ENCODE measurements at regions not wholly inside any gene's neighbourhood (a gene's known extent, or its start where the extent isn't known, plus 50 kb on each side); places are given as distances from the start of the nearest gene placed in this dataset.

DNA sequence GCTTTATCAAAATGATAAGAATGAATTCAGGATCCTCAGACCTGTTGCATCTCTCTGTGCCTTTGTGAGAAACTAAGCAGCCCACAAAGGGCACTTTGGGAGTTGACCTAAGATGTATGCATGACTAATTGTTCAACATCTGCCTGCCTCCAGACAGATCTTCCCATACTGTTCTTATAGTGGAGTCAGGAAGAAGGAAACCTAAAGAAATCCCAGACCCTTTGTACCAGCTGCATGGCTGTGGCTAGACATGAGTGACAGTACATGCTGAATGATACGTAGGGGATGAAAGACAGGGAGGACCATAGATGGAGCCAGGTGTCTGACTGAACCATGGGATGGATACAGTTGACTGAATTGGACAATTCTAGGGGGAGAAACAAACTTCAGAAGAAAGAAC, 148.7 kb upstream of the PCGF5 start:
- 45 to 97% methylated on average over 1 of the region's 1 CpG for WGBS, 2 donors
- no peaks in the 10 kb centered on the region for H3K9me3 ChIP-seq
- no peak overlapping the region for H3K4me3 ChIP-seq
- no peaks in the 10 kb centered on the region for H3K36me3 ChIP-seq
- no peaks in the 10 kb centered on the region for H3K27me3 ChIP-seq
- no peak for DNase-seq (ENCODE audit: low spot score in 2 of 2)
- no peak for TF ChIP-seq POLR2A (IDR thresholded peaks at IDR 0.05)
- TF ChIP-seq, protein P1, sequence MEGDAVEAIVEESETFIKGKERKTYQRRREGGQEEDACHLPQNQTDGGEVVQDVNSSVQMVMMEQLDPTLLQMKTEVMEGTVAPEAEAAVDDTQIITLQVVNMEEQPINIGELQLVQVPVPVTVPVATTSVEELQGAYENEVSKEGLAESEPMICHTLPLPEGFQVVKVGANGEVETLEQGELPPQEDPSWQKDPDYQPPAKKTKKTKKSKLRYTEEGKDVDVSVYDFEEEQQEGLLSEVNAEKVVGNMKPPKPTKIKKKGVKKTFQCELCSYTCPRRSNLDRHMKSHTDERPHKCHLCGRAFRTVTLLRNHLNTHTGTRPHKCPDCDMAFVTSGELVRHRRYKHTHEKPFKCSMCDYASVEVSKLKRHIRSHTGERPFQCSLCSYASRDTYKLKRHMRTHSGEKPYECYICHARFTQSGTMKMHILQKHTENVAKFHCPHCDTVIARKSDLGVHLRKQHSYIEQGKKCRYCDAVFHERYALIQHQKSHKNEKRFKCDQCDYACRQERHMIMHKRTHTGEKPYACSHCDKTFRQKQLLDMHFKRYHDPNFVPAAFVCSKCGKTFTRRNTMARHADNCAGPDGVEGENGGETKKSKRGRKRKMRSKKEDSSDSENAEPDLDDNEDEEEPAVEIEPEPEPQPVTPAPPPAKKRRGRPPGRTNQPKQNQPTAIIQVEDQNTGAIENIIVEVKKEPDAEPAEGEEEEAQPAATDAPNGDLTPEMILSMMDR (IDR thresholded peaks at IDR 0.05) = no peak
- TF ChIP-seq EP300 (IDR thresholded peaks at IDR 0.05) = no peak
- H3K4me1 ChIP-seq = peaks cover 0 to 1% (median 0%) of the 10 kb centered on the region in 4 donors
- H3K27ac ChIP-seq = no peak overlapping the region

DNA sequence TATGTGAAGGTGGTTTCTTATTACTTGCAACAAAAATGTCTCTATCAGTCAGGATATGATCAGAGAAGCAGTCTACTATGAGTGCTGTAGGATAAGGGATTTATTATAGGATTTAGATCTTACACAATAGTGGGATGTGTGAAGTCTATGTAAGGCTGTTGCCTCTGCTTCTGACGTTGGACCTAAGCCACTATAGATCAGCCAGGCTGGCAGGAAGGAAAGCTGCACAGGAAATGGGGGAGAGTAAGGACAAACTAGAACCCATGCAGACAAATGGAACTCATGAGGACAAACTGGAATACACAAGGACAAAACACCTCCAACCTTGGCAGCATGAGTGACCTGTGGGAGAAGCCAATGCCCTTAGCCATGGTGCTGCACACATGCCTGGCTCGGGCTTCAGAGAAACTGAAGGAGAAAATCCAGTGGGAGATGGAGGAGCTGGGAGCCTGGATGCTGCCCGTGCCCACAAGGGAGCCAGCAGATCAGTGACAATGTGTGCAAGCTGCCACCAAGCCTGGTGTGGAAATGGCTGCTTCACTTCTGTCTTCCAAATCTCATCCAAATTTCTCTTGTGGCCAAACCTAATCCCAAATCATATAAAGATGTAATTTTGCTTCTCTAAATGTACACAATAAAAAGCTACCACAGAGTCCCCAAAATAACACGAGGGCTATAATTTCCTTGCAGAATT, 147.0 kb upstream of the PCGF5 start:
- no peaks in the 10 kb centered on the region for H3K9me3 ChIP-seq
- peaks cover 0 to 14% (median 3%) of the 10 kb centered on the region in 4 donors for H3K4me1 ChIP-seq
- H3K27ac ChIP-seq = no peak overlapping the region
- no peaks in the 10 kb centered on the region for H3K27me3 ChIP-seq
- H3K4me3 ChIP-seq = no peak overlapping the region
- TF ChIP-seq POLR2A (IDR thresholded peaks at IDR 0.05) = no peak
- TF ChIP-seq EP300 (IDR thresholded peaks at IDR 0.05) = no peak
- TF ChIP-seq, protein P1 (IDR thresholded peaks at IDR 0.05) = no peak
- 72 to 74% methylated on average over 4 of the region's 4 CpGs for WGBS, 2 donors
- no peak for DNase-seq (ENCODE audit: low spot score in 2 of 2)
- H3K36me3 ChIP-seq = no peaks in the 10 kb centered on the region

- Histone ChIP-seq H3K4me1 (peaks cover 0 to 14% (median 3%) of the 10 kb centered on the region in 4 donors), H3K9me3 (no peaks in the 10 kb centered on the region), H3K4me3 (no peak overlapping the region), H3K27ac (peak overlapping the region in 2 of 4 donors; percentile 13 to 29), H3K27me3 (no peaks in the 10 kb centered on the region), H3K36me3 (no peaks in the 10 kb centered on the region)
- TF ChIP-seq EP300 (IDR thresholded peaks at IDR 0.05) (no peak), POLR2A (IDR thresholded peaks at IDR 0.05) (no peak)
- TF ChIP-seq, protein P1 (IDR thresholded peaks at IDR 0.05) = no peak
- 29 to 58% methylated on average over 7 of the region's 7 CpGs for WGBS, 2 donors
- DNase-seq (ENCODE audit: low spot score in 2 of 2) = no peak
Measured at GRCh38 chr10:91076991-91077548, 143.4 kb upstream of the PCGF5 start.

GRCh38 chr10:91077549-91078071, 142.9 kb upstream of the PCGF5 start:
- H3K4me1 ChIP-seq = peaks cover 0 to 14% (median 3%) of the 10 kb centered on the region in 4 donors
- H3K36me3 ChIP-seq = no peaks in the 10 kb centered on the region
- TF ChIP-seq POLR2A (IDR thresholded peaks at IDR 0.05) = no peak
- no peak for TF ChIP-seq EP300 (IDR thresholded peaks at IDR 0.05)
- TF ChIP-seq, protein P1 (IDR thresholded peaks at IDR 0.05) = no peak
- no peak overlapping the region for H3K4me3 ChIP-seq
- peak overlapping the region in 1 of 4 donors; percentile 13 for H3K27ac ChIP-seq
- no peaks in the 10 kb centered on the region for H3K9me3 ChIP-seq
- WGBS, 2 donors = 25 to 26% methylated on average over 8 of the region's 8 CpGs
- DNase-seq (ENCODE audit: low spot score in 2 of 2) = peak in 1 of 2 donors; percentile 5
- H3K27me3 ChIP-seq = no peaks in the 10 kb centered on the region

DNA sequence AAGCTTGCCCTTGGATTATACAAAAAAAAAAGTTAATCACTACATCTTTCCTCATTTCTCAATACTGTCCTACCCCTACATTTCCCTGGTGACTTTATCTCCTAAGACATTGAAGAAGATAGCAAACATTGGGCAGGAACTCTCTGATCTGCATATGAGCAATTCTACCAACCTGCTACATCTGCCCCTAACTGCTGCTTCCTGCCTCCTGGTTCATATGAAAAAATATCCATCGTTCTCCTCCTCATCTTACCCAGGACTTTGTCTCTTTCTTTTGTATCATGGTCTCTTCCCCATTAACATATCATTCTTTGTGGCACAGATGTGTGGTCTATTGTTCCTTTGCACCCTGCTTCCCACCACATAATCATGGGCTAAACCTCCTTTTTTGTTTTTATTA, 139.7 kb upstream of the PCGF5 start:
- 74 to 76% methylated on average over 1 of the region's 1 CpG for WGBS, 2 donors

More for the DNA sequence above, 139.7 kb upstream of the PCGF5 start:
- Histone ChIP-seq H3K27ac (no peak overlapping the region), H3K27me3 (no peaks in the 10 kb centered on the region), H3K9me3 (no peaks in the 10 kb centered on the region), H3K4me3 (no peak overlapping the region), H3K36me3 (no peaks in the 10 kb centered on the region), H3K4me1 (peaks cover 0 to 14% (median 3%) of the 10 kb centered on the region in 4 donors)
- DNase-seq (ENCODE audit: low spot score in 2 of 2) = no peak
- no peak for TF ChIP-seq POLR2A (IDR thresholded peaks at IDR 0.05)
- TF ChIP-seq EP300 (IDR thresholded peaks at IDR 0.05) = no peak
- TF ChIP-seq, protein P1 (IDR thresholded peaks at IDR 0.05) = no peak

Measured in tibial nerve (tissue), 4 donors.